ENCODE measurements at regions not wholly inside any gene's neighbourhood (a gene's known extent, or its start where the extent isn't known, plus 50 kb on each side); places are given as distances from the start of the nearest gene placed in this dataset.

DNA sequence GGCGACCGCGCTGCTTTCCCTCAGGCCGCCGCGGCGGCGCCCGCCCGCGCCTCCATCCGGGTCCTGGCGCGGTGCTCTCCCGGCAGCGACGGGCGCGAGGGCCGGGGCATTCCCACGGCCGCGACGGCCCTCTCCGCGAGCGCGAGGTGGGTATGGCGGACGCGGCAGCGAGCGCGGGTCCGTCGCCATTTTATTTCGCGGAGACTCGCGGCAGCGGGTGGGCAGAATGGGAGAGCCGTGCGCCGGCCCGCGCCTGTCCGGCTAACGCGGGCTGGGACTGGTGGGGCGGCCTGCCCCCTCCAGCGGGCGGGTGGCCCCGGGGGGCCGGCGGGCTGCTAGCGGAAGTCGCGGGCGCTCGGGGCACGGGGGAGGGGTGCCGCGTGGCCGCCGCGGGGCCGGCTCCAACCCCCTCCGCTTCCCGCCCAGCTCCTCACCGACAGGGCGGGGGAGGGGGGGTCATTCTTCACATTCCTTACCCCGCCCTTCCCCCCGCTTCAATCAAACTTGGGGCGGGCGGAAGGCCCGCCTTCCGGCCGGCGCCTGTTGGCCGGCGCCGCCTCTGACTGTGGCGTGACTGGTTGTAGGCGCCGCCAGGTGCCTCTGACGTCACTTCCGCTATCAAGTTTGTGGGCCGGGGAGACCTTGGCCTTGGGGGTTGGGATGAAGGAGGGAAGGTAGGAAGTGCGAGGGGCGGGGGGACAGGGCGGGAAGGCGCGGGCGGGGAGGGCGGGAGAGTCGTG lies 82.1 kb downstream of the PTPDC1 start:
- TF ChIP-seq, protein P1, sequence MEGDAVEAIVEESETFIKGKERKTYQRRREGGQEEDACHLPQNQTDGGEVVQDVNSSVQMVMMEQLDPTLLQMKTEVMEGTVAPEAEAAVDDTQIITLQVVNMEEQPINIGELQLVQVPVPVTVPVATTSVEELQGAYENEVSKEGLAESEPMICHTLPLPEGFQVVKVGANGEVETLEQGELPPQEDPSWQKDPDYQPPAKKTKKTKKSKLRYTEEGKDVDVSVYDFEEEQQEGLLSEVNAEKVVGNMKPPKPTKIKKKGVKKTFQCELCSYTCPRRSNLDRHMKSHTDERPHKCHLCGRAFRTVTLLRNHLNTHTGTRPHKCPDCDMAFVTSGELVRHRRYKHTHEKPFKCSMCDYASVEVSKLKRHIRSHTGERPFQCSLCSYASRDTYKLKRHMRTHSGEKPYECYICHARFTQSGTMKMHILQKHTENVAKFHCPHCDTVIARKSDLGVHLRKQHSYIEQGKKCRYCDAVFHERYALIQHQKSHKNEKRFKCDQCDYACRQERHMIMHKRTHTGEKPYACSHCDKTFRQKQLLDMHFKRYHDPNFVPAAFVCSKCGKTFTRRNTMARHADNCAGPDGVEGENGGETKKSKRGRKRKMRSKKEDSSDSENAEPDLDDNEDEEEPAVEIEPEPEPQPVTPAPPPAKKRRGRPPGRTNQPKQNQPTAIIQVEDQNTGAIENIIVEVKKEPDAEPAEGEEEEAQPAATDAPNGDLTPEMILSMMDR (IDR thresholded peaks at IDR 0.05) = no peak
- Mint-ChIP-seq H3K4me1 (peaks cover 49% of the 10 kb centered on the region), H3K36me3 (ENCODE audit: low read depth) (peaks cover 4% of the 10 kb centered on the region), H3K27ac (peak overlapping the region; percentile 98), H3K9me3 (no peaks in the 10 kb centered on the region), H3K4me3 (peak overlapping the region; percentile 91), H3K27me3 (ENCODE audit: low read depth, poor library complexity) (no peaks in the 10 kb centered on the region)
- DNase-seq = peak; percentile 96

- peaks cover 4% of the 10 kb centered on the region for H3K36me3 Mint-ChIP-seq (ENCODE audit: low read depth)
- peak overlapping the region; percentile 98 for H3K27ac Mint-ChIP-seq
- no peaks in the 10 kb centered on the region for H3K9me3 Mint-ChIP-seq
- H3K27me3 Mint-ChIP-seq (ENCODE audit: low read depth, poor library complexity) = no peaks in the 10 kb centered on the region
- DNase-seq = no peak
- peak overlapping the region; percentile 91 for H3K4me3 Mint-ChIP-seq
- TF ChIP-seq, protein P1 (IDR thresholded peaks at IDR 0.05) = no peak
- peaks cover 47% of the 10 kb centered on the region for H3K4me1 Mint-ChIP-seq
Observed at GRCh38 chr9:94166976-94167346, 82.7 kb downstream of the PTPDC1 start.

- Mint-ChIP-seq H3K27me3 (ENCODE audit: low read depth, poor library complexity) (no peaks in the 10 kb centered on the region), H3K36me3 (ENCODE audit: low read depth) (peaks cover 5% of the 10 kb centered on the region), H3K9me3 (no peaks in the 10 kb centered on the region), H3K4me3 (peak overlapping the region; percentile 91), H3K27ac (peak overlapping the region; percentile 98), H3K4me1 (peaks cover 49% of the 10 kb centered on the region)
- DNase-seq = no peak
- TF ChIP-seq, protein P1 (IDR thresholded peaks at IDR 0.05) = no peak
Observed at GRCh38 chr9:94167376-94167890, 83.2 kb downstream of the PTPDC1 start.

DNA sequence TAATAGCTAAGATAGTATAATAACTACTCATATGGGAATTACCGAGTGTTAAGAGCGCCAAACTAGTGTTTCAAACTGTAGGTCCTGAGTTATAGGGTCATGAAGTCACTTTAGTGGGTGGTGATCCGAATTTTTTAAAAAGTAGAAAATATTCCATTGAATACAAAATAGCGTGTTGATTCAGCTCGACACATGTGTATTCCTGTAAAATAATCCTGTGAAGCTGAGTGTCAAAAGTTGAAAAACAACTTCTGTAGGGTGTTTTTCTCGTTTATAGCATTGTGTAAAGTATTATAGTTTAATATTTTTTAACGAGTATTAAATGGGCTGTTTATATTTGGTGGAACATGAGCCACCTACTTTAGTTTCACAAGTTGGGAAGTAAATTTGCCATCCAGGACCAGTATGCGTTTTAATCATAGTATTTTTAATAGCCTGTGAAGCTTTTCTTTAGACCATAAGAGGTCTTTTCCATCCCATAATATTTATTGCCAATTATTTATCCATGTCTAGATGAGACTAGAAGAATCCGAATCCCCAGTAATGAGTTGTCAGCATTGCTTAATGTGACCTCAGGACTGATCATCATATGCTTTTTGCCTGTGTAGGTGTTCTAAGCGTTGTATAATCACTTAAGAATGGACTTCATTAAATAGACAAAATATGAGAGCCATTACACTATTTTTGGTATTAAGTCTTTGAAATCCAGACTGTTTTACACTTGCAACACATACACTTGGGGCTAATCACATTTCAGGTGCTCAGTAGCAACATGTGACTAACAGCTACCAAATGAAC lies 84.1 kb downstream of the PTPDC1 start:
- Mint-ChIP-seq H3K9me3 (no peaks in the 10 kb centered on the region), H3K4me1 (peaks cover 53% of the 10 kb centered on the region), H3K4me3 (peak overlapping the region; percentile 91), H3K27ac (no peak overlapping the region), H3K36me3 (ENCODE audit: low read depth) (peaks cover 13% of the 10 kb centered on the region), H3K27me3 (ENCODE audit: low read depth, poor library complexity) (no peaks in the 10 kb centered on the region)
- TF ChIP-seq, protein P1 (IDR thresholded peaks at IDR 0.05) = no peak
- DNase-seq = no peak

DNA sequence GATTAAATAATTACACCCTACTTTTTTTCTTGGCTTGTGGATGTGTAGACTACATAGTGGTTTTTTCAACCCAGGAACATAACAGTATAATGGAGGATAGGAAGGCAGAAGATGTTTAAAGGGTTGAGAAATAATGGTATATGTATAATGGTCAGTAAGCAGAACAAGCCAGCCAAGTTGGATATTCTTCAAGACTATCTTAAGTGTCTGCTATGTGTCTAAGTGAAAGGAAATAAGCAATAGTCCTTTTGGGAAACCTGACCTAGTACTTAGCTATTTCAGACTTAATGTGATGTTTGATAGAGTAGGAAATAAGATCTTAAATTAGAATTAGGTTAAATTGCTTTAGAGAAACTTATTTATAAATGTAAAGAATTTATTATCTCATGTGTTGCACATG lies 85.7 kb downstream of the PTPDC1 start:
- H3K4me3 Mint-ChIP-seq = no peak overlapping the region

More for the DNA sequence above, 85.7 kb downstream of the PTPDC1 start:
- DNase-seq = no peak
- Mint-ChIP-seq H3K4me1 (peaks cover 53% of the 10 kb centered on the region), H3K9me3 (no peaks in the 10 kb centered on the region), H3K36me3 (ENCODE audit: low read depth) (peaks cover 25% of the 10 kb centered on the region), H3K27ac (no peak overlapping the region), H3K27me3 (ENCODE audit: low read depth, poor library complexity) (no peaks in the 10 kb centered on the region)
- TF ChIP-seq, protein P1 (IDR thresholded peaks at IDR 0.05) = no peak
